Panc1 (cell line): ENCODE measurements at regions not wholly inside any gene's neighbourhood (a gene's known extent, or its start where the extent isn't known, plus 50 kb on each side); places are given as distances from the start of the nearest gene placed in this dataset.

Source experiments
- ATAC-seq: fragments of 200-7000 bp; cut with Tn5 transposase; 2 replicates; pipeline ENCODE4 v1.9.1; 2020; ENCODE audit warnings: mild to moderate bottlenecking, moderate library complexity
- BruUV-seq: library from RNA; stranded (reverse); fragments of 400-500 nt; replicated peaks from 2 replicates; lab custom pipeline; 2021; lab: Mats Ljungman, UMichigan
- CTCF ChIA-PET: fragments of 300-600 bp; sonication (Branson Sonifier 250); formaldehyde crosslinking; loops from one replicate; lab custom pipeline; 2022; ENCODE audit warnings: antibody characterized with exemption; lab: Charles Lee
- POLR2A ChIA-PET: fragments of 300-600 bp; sonication (Branson Sonifier 250); formaldehyde crosslinking; loops from one replicate; lab custom pipeline; 2022; ENCODE audit warnings: antibody characterized with exemption; lab: Charles Lee
- DNase-seq: peaks from one replicate; pipeline ENCODE4 v3.0.0-alpha.2; 2010; ENCODE audit warnings: low read depth, low spot score
- H3K27ac ChIP-seq: 2 replicates; pipeline ENCODE4 v1.5.1; 2011; ENCODE audit warnings: mild to moderate bottlenecking, low read length, inconsistent platforms
- H3K27me3 ChIP-seq: fragments of 200-500 bp; sonication (Bioruptor generic); 2 replicates; pipeline ENCODE4 v1.6.0; 2014; ENCODE audit warnings: low read length, inconsistent platforms; ENCODE audit not compliant: control insufficient read depth, insufficient read depth
- H3K36me3 ChIP-seq: fragments of 200-500 bp; sonication (Bioruptor generic); 2 replicates; pipeline ENCODE4 v1.5.1; 2014; ENCODE audit warnings: inconsistent platforms, mild to moderate bottlenecking, low read length, moderate library complexity; ENCODE audit not compliant: control insufficient read depth, insufficient read depth
- H3K4me1 ChIP-seq: 2 replicates; pipeline ENCODE4 v1.5.1; 2011; ENCODE audit warnings: inconsistent platforms, mild to moderate bottlenecking, low read length, moderate library complexity; ENCODE audit not compliant: control insufficient read depth, insufficient read depth
- H3K4me3 ChIP-seq, 2 experiments: 2 replicates each; pipeline ENCODE4 v1.5.1; 2011 to 2012; ENCODE audit warnings: low read depth in 2 of 2, low read length in 2 of 2, mild to moderate bottlenecking in 2 of 2, inconsistent platforms in 1 of 2, moderate library complexity in 1 of 2
- H3K9me3 ChIP-seq: fragments of 200-500 bp; sonication (Bioruptor generic); 2 replicates; pipeline ENCODE4 v1.5.1; 2014; ENCODE audit warnings: low read depth, mild to moderate bottlenecking, inconsistent platforms, low read length, moderate library complexity; ENCODE audit not compliant: control insufficient read depth, insufficient read depth
- POLR2AphosphoS5 ChIP-seq: IDR thresholded peaks from 2 replicates; pipeline ENCODE4 v1.6.1; 2012; ENCODE audit warnings: mild to moderate bottlenecking, low read depth, low read length, moderate library complexity
- SIN3A ChIP-seq: IDR thresholded peaks from 2 replicates; pipeline ENCODE4 v1.6.1; 2012; ENCODE audit warnings: low read depth, mild to moderate bottlenecking, low read length, moderate library complexity, borderline replicate concordance; ENCODE audit not compliant: insufficient read depth
- TCF7L2 ChIP-seq: IDR thresholded peaks from 2 replicates; pipeline ENCODE4 v1.6.1; 2011; ENCODE audit warnings: mild to moderate bottlenecking, low read depth, low read length, inconsistent platforms
- in situ Hi-C: cut with HindIII; loops from 2 replicates; pipeline ENCODE4 v1.10.0; 2016; ENCODE audit warnings: low sequenced_read_pairs, low pct_unique_long_range_greater_than_20kb
- intact Hi-C: fragments of 100-400 bp; cut with micrococcal nuclease; formaldehyde crosslinking; loops from one replicate; pipeline ENCODE4 v1.10.0; 2022; ENCODE audit not compliant: unreplicated experiment
- TF ChIP-seq, protein P1 (sequence below), 2 experiments: IDR thresholded peaks; 2 replicates each; pipeline ENCODE4 v1.6.1; 2011 to 2012; ENCODE audit warnings: low read depth in 2 of 2, control low read depth in 1 of 2, low read length in 1 of 2, mild to moderate bottlenecking in 1 of 2, moderate library complexity in 1 of 2; ENCODE audit not compliant: insufficient read depth in 1 of 2
- TF ChIP-seq, protein P2 (sequence below): fragments of 450-650 bp; IDR thresholded peaks from 2 replicates; pipeline ENCODE4 v1.5.1; 2017; ENCODE audit warnings: mild to moderate bottlenecking

DNA sequence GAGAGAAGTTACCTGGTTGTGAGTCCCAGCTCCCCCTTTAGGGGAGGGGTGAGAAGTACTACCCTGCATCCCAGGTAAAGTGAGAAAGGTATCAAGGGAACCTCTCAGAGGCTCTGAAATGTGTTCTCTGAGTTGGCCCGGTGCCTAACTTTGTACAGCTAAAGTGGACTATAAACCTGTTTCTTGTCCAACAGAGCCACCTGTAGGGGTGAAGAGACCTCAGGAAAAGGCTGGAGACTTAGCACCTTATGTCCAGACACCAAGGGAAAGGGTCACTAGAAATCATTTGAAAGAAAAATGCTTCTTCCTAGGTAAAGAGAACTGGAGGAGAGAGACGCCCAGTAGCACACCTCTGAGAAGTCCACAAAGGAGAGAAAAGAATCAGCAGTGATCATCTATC, 108.3 kb upstream of the KIF2A start:
- in situ Hi-C loops (no loop called here), intact Hi-C loops (no loop called here)
- TF ChIP-seq, protein P1, sequence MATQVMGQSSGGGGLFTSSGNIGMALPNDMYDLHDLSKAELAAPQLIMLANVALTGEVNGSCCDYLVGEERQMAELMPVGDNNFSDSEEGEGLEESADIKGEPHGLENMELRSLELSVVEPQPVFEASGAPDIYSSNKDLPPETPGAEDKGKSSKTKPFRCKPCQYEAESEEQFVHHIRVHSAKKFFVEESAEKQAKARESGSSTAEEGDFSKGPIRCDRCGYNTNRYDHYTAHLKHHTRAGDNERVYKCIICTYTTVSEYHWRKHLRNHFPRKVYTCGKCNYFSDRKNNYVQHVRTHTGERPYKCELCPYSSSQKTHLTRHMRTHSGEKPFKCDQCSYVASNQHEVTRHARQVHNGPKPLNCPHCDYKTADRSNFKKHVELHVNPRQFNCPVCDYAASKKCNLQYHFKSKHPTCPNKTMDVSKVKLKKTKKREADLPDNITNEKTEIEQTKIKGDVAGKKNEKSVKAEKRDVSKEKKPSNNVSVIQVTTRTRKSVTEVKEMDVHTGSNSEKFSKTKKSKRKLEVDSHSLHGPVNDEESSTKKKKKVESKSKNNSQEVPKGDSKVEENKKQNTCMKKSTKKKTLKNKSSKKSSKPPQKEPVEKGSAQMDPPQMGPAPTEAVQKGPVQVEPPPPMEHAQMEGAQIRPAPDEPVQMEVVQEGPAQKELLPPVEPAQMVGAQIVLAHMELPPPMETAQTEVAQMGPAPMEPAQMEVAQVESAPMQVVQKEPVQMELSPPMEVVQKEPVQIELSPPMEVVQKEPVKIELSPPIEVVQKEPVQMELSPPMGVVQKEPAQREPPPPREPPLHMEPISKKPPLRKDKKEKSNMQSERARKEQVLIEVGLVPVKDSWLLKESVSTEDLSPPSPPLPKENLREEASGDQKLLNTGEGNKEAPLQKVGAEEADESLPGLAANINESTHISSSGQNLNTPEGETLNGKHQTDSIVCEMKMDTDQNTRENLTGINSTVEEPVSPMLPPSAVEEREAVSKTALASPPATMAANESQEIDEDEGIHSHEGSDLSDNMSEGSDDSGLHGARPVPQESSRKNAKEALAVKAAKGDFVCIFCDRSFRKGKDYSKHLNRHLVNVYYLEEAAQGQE (IDR thresholded peaks at IDR 0.05; ENCODE audit: insufficient read depth in 1 of 2, low read depth in 2 of 2, low read length in 1 of 2) = no peak
- no peak for TF ChIP-seq SIN3A
- TF ChIP-seq, protein P2, sequence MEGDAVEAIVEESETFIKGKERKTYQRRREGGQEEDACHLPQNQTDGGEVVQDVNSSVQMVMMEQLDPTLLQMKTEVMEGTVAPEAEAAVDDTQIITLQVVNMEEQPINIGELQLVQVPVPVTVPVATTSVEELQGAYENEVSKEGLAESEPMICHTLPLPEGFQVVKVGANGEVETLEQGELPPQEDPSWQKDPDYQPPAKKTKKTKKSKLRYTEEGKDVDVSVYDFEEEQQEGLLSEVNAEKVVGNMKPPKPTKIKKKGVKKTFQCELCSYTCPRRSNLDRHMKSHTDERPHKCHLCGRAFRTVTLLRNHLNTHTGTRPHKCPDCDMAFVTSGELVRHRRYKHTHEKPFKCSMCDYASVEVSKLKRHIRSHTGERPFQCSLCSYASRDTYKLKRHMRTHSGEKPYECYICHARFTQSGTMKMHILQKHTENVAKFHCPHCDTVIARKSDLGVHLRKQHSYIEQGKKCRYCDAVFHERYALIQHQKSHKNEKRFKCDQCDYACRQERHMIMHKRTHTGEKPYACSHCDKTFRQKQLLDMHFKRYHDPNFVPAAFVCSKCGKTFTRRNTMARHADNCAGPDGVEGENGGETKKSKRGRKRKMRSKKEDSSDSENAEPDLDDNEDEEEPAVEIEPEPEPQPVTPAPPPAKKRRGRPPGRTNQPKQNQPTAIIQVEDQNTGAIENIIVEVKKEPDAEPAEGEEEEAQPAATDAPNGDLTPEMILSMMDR = no peak
- no peak for TF ChIP-seq POLR2AphosphoS5
- no peak for TF ChIP-seq TCF7L2
- H3K27ac ChIP-seq = no peak overlapping the region
- BruUV-seq = no TSS peak
- no peaks in the 10 kb centered on the region for H3K4me1 ChIP-seq
- no peak for ATAC-seq
- H3K4me3 ChIP-seq = no peak overlapping the region
- CTCF ChIA-PET = no interaction called here
- DNase-seq = no peak
- no peaks in the 10 kb centered on the region for H3K9me3 ChIP-seq
- POLR2A ChIA-PET = no interaction called here
- H3K27me3 ChIP-seq = peaks cover 19% of the 10 kb centered on the region
- no peaks in the 10 kb centered on the region for H3K36me3 ChIP-seq

DNA sequence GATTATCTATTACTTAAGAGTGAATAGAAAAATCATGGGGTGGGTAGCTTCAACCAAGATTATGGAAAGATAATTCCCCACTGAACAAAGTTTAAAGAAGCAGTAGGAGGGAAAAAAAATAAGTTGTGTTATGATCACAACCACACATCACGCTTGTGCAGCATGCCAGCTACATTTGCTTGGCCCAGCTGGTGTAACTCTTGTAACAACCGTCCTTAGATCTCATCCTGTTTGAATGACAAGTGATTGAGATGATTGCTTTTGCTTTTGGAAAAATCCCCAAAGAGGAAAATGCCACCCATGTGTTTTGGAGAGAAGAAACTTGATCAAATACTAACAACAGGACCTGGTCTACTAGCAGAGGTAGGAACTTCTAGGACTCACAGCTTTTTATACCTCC, 107.6 kb upstream of the KIF2A start:
- Histone ChIP-seq H3K27me3 (peaks cover 19% of the 10 kb centered on the region), H3K36me3 (no peaks in the 10 kb centered on the region), H3K4me1 (no peaks in the 10 kb centered on the region), H3K4me3 (no peak overlapping the region), H3K9me3 (no peaks in the 10 kb centered on the region), H3K27ac (no peak overlapping the region)
- TF ChIP-seq POLR2AphosphoS5 (no peak), TCF7L2 (no peak), SIN3A (no peak)
- TF ChIP-seq, protein P1 (IDR thresholded peaks at IDR 0.05; ENCODE audit: insufficient read depth in 1 of 2, low read depth in 2 of 2, low read length in 1 of 2) = no peak
- TF ChIP-seq, protein P2 = no peak
- ATAC-seq (no peak), DNase-seq (no peak)
- CTCF ChIA-PET = no interaction called here
- intact Hi-C loops (no loop called here), in situ Hi-C loops (no loop called here)
- POLR2A ChIA-PET = no interaction called here
- BruUV-seq = no TSS peak
